Ecto neural progenitor cell (in vitro differentiated cells): ENCODE measurements at regions not wholly inside any gene's neighbourhood (a gene's known extent, or its start where the extent isn't known, plus 50 kb on each side); places are given as distances from the start of the nearest gene placed in this dataset.
"Not testable (repeated sequence)": the region's sequence is repeated elsewhere in the genome, so short reads cannot be mapped to it uniquely, and the experiment has no call there.

Experiments
- DNase-seq: peaks from one replicate; pipeline ENCODE4 v3.0.0-alpha.2; 2018; ENCODE audit warnings: low spot score

DNA sequence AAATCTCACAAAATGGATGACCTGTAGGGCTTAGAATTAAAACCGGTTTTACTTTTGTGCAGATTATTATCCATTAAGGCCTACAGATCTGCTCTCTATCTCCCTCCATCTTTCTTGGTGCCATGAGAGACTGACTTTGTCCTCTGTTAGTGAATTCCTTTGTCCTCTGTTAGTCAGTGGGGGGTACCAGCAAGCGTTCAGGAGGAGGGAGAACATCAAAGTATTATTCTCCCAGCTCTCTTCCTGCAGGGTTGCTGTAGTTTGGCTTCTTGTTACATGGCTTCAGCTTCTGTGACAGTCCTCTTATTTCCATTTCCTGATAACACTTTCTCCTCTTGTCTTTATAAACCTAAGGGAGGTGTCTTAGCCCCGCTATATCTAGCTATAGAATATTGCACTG is 850.5 kb upstream of the SEMA6A start:
- DNase-seq: no peak

DNA sequence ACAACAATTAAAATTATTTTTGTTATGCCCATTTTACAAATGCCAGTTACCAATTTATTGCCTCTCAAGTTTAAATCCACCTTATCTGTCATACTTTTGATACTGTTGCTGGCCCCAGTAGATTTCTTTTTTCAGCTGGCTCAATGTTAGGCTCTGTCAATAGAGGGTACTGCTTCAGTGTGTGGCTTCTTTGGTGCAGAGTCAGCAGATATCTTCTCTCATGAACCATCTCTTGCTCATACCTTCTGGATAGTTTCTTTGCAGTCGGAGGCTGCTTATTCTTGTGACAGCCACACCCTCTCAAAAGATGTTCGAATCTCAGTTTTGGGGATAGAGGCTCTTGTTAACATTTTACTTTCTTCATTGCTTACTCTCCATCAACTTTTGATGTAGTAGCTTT is 849.9 kb upstream of the SEMA6A start:
- no peak for DNase-seq

DNA sequence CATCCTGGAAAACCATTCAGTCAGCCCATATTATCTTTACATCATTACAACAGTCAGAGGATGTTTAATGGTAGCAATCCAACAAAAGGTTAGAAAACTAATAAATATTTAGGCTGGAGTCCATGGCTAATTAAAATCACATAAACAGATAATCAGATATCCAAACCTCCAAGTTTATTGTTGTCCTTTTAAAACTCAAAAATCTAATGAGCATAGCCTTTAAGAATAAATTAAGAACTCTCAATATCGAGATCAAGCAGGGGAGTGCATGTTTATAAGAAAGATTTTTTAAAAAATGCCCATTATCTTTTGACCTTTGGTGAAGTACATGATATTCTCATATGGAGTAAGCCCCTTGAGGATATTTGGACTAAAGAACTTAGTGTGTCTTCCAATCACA is 842.9 kb upstream of the SEMA6A start:
- DNase-seq: no peak

DNA sequence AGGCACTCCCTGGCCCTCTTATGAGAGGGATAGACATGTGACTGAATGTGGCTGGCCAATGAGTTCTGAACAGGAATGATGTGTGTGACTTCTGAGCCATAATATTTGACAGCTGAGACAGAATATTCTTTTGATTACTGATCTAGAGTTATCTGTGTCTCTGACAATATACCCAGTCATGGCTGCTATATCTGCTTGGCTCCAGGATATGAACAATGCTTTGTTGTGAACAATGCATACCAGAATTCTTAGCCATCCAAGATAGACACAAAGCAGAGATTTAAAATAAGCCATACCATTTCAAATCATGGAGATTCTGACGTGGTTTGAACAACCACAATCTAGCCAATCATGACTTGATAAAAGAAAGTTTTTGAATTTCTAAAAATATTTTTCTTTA is 840.3 kb upstream of the SEMA6A start:
- DNase-seq: no peak

DNA sequence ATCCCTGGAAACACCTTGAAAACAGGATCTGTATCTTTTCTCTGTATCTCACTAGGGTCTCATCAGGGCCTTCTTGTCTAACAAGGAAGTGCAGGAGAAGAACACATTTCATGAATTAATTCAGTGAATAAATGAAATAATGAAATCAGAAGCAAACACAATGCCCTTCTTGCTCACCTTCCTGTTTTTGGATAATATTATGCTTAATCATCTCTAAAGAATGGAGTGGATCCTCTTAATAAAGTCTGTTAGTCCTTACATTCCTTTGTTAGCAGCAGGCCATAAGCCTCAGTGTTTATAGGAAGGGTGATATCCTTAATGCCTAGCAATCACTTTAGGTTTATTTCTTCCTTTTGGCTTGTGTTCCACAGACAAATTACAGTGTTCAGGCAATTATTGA is 837.1 kb upstream of the SEMA6A start:
- no peak for DNase-seq

DNA sequence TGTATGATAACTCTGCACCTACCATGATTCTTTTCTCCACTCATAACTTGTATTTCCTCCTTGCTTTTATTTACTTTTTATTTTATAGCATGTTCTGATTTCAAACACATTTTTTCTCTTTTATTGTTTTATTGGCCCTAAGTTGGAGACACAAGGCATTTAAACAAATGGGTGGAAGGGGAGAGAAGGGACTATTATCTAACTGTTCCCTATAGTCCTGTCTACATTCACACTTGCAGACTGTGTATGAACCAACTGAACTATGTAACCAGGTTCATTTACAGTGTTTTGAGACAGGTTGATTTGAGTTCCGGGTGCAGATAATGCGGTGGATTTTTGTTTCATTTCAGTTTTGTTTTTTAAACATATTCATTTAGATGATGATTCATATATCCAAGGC is 830.6 kb upstream of the SEMA6A start:
- no peak for DNase-seq

DNA sequence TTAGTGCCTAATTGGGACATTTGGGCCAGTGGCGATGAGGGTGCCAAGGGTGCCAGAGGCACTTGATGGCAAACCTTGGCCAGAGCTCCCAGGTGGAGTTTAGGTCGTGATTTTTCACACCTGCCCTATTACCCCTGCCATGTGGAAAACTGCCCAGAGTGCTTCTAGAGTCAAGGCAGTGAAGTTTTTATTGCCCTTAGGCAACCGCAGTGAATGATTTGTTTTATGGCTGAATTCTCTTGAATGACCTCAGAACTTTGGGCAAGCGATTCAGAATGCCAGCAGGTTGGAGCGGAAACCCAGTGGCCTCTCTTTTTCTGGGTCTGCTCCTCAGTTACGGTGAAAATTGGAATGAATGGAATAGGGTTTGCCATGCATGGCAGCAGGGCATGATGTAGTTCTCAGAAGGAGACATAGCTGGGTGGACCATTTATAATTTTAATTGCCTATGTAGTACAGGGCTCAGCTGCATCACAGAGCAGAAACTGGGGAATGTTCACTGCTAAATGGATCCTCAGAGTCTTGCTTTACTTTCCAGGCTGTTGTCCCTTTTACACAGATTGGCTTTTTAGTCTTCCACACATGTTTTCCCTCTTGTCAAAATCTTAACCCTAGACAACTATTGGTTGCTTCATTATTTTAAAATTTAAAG is 820.0 kb upstream of the SEMA6A start:
- DNase-seq: no peak

DNA sequence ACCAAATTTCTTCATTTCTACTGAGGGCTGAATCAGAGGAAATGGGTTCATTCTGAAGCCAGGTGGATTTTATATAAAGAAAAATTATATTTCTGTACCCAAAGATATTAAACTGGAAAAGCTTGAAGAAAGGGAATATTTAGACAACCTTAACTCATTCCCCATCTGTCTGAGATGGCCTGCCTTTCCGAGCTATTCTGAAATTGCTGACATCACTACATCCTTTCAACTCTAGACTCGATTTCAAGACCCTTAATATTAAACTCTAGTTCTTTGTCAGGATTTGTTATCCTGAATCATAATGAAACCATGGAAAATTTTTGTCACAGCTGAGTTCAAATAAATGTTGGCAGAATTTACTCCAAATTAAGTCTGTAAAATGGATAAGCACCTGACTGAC is 818.5 kb upstream of the SEMA6A start:
- no peak for DNase-seq

DNA sequence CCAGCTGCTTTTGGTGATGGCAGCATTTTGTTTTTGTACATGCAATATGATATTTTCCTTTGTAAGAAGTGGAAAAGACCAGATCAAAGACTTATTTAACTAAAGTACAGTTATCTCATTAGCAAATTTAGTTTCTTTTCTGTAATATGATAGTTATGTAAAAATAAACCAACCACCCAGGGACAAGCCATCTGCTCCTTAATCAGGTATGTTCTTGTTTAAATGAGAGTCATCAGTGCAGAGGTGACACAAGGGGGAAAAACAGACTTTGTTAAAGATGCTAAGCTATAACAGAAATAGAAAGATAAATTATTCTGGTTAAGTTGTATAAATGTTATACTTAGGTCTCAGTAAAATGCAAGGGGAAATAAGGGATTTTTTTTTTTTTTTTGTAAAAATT is 805.7 kb upstream of the SEMA6A start:
- no peak for DNase-seq

DNA sequence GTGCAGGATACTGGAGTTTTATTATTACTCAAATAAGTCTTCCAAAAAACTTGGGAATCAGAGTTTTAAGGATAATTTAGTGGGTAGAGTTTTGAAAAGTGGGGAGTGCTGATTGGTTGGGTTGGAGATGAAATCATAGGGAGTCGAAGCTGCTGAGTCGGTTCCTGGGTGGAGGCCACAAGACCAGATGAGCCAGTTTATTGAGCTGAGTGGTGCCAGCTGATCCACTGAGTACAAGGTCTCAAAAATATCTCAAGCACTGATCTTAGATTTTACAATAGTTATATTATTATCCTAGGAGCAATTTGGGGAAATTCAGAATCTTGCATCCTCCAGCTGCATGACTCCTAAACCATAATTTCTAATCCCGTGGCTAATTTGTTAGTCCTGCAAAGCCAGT is 804.9 kb upstream of the SEMA6A start:
- no peak for DNase-seq

DNA sequence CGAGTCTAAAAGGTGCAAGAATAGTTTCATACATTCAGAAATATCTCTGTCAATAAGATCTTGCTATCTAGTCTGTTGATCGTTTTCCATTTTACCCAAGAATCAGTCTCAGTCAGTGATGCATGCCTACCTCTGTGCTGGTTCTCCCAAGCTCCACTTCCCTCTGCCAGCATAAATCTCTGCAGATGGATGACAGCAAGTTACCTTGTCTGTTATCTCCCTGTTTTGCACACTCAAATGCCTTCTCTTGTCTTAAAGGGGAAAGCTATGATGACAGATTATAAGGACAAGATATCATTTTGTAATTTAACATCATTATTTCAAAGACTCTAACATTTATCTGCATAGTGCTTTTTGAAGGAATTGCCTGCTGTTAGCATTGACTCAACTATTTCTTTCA is 802.1 kb upstream of the SEMA6A start:
- DNase-seq: no peak

DNA sequence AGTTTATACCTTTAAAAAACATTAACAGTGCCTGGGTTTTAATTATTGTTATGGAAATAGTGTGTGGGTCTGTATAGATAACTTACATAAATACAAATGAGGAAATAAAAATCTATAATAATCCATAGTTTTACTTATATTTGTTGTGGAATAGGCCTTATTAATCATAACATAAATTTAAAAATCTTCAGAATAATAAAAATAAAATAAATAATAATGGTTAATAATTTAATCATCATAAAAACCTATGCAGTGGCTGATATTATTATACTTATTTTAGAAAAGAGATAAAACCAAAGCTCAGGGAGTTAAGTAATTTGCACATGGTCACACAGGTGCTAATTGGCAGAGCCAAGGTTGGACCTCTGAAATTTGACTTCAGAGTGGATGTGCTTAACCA is 785.3 kb upstream of the SEMA6A start:
- DNase-seq: no peak

DNA sequence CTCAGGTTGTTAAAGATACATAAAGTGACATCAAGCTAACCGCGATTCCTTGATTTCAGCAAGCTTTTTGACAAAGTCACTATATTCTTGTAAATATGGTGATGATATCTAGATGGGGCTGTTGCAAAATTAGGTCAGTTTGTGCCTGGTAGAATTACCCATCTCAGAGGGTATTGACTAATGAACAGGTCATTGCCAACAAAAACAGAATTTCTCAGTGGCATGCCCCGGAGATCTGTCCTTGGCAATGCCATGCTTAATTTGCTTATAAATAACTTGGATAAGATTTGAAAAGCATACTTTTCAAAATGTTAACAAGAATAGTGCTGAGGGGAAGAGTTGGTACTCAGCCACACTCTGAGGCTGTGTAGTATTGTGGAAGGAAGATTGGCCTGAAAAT is 783.3 kb upstream of the SEMA6A start:
- DNase-seq: no peak

DNA sequence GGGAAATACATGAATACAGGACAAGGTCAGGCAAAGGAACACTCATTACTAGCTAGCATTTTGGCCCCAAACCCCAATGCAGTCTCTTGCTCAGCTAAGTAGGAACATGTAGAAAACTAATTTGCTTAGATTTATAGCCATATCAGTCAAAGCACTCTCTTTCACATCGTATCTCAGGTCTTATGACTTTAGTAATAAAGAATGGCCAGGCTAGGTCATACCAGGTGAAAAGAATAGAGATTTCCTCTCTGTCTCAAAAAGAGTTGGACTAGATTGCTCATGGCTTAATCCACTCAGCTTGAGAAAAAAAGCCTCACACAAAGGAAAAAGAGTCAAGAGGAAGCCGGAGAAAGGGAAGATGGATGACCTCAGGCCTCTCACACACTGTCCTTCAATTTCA is 772.7 kb upstream of the SEMA6A start:
- no peak for DNase-seq

DNA sequence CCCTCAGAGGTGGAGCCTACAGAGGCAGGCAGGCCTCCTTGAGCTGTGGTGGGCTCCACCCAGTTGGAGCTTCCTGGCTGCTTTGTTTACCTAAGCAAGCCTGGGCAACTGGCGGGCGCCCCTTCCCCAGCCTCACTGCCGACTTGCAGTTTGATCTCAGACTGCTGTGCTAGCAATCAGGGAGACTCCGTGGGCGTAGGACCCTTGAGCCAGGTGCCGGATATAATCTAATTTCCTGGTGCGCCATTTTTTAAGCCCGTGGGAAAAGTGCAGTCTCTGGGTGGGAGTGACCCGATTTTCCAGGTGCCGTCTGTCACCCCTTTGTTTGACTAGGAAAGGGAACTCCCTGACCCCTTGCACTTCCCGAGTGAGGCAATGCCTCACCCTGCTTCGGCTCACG is 769.1 kb upstream of the SEMA6A start:
- peak; percentile 51 for DNase-seq

DNA sequence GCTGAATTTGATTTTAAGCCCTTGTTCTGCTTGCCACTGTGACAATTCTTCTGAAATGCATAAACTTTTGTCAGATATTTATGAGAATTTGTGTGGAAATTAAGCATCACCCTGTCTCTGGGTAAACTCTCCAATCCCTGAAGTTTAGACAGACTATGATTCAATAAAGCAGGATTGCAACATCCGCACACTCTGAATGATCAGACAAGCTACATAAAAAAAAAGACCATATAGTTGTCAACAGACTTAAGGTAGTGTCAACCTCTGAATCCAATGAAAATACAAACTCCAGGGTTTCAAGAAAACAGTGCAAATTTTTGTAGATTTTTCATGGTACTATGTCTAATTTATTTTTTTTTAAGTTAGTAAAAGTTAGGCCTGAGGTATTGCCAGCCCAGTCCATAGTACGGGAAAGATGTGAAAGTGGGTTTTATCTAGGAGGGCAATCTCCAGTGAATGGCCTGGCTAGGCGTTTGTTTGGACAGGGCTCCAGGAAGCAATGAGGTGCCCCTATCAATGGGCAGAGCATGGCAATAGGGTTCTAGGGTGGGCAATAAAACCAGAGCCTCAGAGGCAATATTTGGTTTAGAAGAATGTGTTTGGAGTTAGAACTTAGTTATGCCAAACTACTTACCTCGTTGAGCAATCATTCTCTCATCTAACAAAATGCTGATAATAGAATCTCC is 762.6 kb upstream of the SEMA6A start:
- no peak for DNase-seq

DNA sequence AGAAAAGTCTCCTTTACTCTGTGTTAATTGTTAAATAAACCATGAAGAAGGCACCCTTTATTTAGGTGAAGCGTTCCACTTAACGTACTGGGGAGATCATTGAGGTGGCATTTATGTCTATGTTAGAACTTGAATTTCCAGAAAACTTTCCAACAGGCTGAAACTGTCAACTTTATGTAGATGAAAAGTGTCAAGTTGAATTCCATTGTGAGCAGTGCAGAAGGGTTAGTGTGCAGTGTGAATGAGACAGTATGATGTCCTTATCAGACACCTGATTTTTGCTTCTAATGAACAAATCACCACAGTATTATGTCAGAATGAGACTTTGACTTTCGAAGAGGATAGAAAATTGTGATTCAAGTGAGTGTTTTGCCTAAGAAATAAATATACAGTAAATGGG is 761.6 kb upstream of the SEMA6A start:
- DNase-seq: no peak

DNA sequence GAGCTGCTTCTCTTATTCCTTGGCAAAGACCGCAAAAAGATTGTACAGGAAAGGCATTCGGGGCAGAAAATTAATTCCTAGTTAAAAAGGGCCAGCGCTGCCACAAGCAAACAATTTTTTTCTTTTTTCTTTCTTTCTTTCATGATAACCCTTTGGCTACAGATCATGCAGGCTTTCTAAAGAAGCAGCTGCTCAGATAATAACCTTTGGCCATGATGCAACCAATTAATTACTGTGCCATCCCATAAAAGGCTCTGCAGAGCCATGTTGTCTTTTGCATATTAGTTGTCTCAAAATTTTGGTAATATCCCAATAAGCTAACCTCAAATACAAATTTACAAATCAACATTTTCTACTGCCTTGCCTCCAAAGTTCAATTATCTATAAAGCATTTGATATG is 758.4 kb upstream of the SEMA6A start:
- no peak for DNase-seq

DNA sequence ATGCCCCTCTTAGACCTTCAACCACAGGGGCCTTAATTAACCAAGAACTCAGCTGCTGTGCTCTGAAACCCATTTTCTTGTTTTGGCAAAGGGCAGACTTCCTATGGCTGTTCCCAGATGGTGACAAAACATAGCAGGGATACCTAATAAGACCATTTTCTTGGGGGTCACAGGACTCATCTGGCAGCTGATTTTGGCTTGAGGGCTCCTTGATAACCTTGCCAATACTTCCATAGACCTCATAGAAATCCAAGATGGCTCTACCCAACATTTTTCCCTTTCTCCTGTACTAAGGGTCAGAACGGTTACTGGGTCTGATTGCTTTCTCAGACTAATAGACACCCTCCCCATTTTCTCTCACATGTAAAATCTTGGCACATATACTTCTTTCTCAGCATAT is 757.7 kb upstream of the SEMA6A start:
- DNase-seq: no peak

DNA sequence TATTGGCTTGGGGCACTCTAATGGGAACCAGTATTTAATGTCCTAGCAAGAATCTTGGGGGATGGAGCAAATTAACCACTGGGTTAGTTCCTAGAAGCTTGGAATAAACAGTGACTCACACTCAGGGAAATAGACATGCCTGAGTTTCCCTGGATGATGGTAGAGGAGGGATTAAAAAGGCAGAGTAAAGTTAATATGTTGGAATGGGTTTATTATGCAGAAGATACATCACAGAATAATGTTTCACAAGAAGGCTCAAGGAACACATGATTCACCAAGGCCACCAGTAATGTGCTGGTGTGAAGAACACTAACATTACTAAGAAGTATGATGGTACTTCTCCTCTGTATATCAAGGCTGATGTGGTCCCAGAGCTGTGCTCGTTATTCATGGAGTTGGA is 752.9 kb upstream of the SEMA6A start:
- DNase-seq: no peak

DNA sequence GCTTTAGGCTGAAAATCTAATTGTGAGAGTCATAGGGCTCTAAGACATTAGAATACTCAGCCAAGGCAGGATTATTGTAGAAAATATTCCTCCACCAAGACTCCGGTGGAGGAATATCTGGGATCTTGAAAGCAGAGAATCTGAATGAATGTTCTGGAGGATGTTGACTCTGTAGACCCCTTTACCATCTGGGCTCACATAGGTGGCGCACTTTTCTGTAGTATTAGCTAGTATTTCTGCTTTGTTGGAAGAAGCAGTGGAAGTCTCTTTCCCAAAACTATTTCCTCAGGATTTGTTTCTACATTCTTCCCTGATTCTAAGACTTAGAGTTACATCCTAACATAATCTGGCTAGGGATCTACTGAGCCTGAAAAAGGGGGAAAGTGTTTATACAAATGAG is 752.4 kb upstream of the SEMA6A start:
- no peak for DNase-seq

DNA sequence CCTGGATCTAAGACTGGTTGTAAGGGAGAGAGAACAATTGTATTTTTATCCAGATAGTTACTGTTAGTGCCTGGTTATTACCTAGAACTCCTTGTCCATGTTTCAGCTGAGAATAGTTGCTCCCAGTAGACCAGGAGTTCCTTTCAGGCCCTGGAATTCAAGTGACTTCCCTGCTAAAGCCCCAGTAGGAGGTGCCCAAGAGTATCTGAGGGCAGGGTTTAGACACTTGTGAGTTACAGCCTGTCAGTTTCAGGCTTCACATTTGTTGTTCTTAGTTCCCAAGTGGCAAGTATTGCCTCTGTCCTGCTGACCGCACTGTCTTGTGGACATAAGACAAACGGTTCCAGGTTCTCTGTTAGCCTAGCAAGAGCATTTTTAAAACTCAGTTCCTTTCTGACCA is 743.9 kb upstream of the SEMA6A start:
- no peak for DNase-seq

DNA sequence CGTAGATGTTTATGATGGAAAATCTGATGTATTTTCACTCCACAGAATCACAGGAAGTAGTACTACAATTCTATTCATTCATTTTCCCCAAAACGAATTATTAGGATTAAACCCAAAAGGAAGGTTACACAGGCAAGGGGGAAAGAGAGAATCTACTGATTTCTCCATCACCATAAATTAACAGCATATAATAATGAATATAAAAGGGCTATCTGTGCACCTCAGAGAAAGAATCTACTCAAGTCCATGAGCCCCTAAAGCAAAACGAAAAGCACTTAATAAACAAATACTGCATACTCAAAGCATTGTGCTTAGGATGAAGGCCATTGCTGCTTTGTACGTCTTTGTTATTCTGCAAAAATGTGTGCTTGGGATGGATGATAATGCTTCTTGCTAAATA is 740.5 kb upstream of the SEMA6A start:
- DNase-seq: no peak

DNA sequence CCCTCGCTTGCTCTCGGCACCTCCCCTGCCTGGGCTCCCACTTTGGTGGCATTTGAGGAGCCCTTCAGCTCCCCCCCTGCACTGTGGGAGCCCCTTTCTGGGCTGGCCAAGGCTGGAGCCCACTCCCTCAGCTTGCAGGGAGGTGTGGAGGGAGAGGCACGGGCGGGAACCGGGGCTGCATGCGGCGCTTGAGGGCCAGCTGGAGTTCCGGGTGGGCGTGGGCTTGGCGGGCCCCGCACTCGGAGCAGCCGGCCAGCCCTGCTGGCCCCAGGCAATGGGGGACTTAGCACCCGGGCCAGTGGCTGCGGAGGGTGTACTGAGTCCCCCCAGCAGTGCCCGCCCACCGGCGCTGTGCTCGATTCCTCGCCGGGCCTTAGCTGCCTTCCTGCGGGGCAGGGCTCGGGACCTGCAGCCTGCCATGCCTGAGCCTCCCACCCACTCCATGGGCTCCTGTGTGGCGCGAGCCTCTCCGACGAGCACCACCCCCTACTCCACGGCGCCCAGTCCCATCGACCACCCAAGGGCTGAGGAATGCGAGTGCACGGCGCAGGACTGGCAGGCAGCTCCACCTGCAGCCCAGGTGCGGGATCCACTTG is 730.0 kb upstream of the SEMA6A start:
- DNase-seq: not testable (repeated sequence)
